Activated CD4-positive, alpha-beta T cell treated with anti-CD3 and anti-CD28 coated beads for 36 hours (primary cell): ENCODE measurements at regions not wholly inside any gene's neighbourhood (a gene's known extent, or its start where the extent isn't known, plus 50 kb on each side); places are given as distances from the start of the nearest gene placed in this dataset.

Experiments
- ATAC-seq: fragments of 200-7000 bp; cut with Tn5 transposase; one replicate; pipeline ENCODE4 v1.10.0; 2021; ENCODE audit warnings: mild to moderate bottlenecking, moderate library complexity
- CTCF ChIA-PET: fragments of 350-600 bp; sonication (Branson Sonifier 250); formaldehyde crosslinking; loops from one replicate; lab custom pipeline; 2021; ENCODE audit warnings: antibody characterized with exemption; lab: Charles Lee
- POLR2A ChIA-PET: fragments of 350-600 bp; sonication (Branson Sonifier 250); formaldehyde crosslinking; loops from one replicate; lab custom pipeline; 2021; ENCODE audit warnings: antibody characterized with exemption, inconsistent platforms; lab: Charles Lee
- DNase-seq: peaks from one replicate; pipeline ENCODE4 v3.0.0-alpha.2; 2020
- H3K27ac Mint-ChIP-seq: one replicate; pipeline ENCODE4 v1.8.0; 2021; ENCODE audit warnings: mixed read lengths
- H3K27me3 Mint-ChIP-seq: one replicate; pipeline ENCODE4 v1.8.0; 2021; ENCODE audit warnings: mixed read lengths
- H3K36me3 Mint-ChIP-seq: one replicate; pipeline ENCODE4 v1.8.0; 2021; ENCODE audit warnings: low read depth, mixed read lengths
- H3K4me1 Mint-ChIP-seq: one replicate; pipeline ENCODE4 v1.8.0; 2021; ENCODE audit warnings: mixed read lengths
- H3K4me3 Mint-ChIP-seq: one replicate; pipeline ENCODE4 v1.8.0; 2021; ENCODE audit warnings: mild to moderate bottlenecking, moderate library complexity, mixed read lengths
- H3K9me3 Mint-ChIP-seq: one replicate; pipeline ENCODE4 v1.8.0; 2021; ENCODE audit warnings: low read depth, mixed read lengths
- intact Hi-C, 2 experiments: fragments of 100-400 bp; cut with DNase I in 1 of 2; cut with micrococcal nuclease in 1 of 2; formaldehyde crosslinking; loops; one replicate each; pipeline versions ENCODE4 v1.14.2 to v1.15.1; 2022 to 2024; cut with DNase I, micrococcal nuclease

DNA sequence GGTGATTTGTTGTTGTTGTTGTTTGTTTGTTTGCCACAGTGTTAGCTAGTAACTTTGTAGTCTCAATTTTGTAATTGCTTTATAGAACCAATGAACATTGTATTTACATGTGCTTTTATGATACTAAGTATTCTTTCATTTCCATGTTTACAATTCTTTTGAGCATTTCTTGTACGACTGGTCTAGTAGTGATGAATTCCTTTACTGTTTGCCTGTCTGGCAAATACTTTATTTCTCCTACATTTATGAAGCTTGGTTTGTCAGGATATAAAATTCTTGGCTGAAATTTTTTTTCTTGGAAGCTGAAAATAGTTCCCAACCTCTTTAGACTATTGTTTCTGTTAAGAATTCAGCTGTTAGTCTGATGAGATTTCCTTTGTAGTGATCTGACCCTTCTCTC, 55.6 kb upstream of the SNCAIP start:
- H3K4me3 Mint-ChIP-seq: no peak overlapping the region
- no peaks in the 10 kb centered on the region for H3K36me3 Mint-ChIP-seq
- CTCF ChIA-PET: no interaction called here
- peaks cover 22% of the 10 kb centered on the region for H3K9me3 Mint-ChIP-seq
- H3K4me1 Mint-ChIP-seq: no peaks in the 10 kb centered on the region
- H3K27ac Mint-ChIP-seq: no peak overlapping the region
- no peaks in the 10 kb centered on the region for H3K27me3 Mint-ChIP-seq
- POLR2A ChIA-PET: no interaction called here
- ATAC-seq (no peak), DNase-seq (no peak)
- intact Hi-C loops: no loop called here

DNA sequence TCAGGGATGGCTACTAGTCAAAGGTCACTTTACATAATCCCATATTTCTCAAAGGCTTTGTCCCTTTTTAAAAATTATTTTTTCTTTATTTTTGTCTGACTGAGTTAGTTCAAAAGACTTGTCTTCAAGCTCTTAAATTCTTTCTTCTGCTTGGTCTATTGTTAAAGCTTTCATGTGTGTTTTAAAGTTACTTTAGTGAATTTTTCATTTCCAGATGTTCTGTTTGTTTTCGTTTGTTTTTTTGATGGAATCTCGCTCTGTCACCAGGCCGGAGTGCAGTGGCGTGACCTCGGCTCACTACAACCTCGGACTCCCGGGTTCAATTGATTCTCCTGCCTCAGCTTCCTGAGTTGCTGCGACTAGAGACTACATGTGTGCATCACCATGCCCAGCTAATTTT, 55.0 kb upstream of the SNCAIP start:
- no peaks in the 10 kb centered on the region for H3K4me1 Mint-ChIP-seq
- H3K4me3 Mint-ChIP-seq: no peak overlapping the region
- peaks cover 22% of the 10 kb centered on the region for H3K9me3 Mint-ChIP-seq
- DNase-seq (no peak), ATAC-seq (no peak)
- no peaks in the 10 kb centered on the region for H3K36me3 Mint-ChIP-seq
- intact Hi-C loops: no loop called here
- H3K27ac Mint-ChIP-seq: no peak overlapping the region
- no peaks in the 10 kb centered on the region for H3K27me3 Mint-ChIP-seq
- ChIA-PET POLR2A (no interaction called here), CTCF (no interaction called here)

DNA sequence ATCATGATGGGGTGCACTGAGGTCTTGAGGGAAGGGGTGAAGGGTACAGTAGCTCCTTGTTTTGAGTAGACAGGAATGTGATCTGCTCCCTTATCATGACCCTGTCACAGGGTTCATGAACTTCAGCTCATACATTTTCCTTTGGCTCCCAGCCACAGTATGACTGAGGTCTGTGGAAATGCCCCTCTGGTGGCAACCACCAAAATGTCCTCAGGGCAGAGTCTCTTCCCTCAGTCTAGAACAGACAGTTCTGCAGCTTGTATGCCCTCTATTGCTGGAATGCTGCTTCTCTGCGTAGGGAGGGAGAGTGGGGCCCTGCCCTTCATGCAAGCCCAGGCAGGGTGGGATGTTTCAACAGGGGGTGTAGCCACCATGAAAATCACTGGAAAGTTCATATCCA, 53.8 kb upstream of the SNCAIP start:
- ATAC-seq (no peak), DNase-seq (no peak)
- Mint-ChIP-seq H3K4me3 (no peak overlapping the region), H3K4me1 (no peaks in the 10 kb centered on the region), H3K9me3 (peaks cover 22% of the 10 kb centered on the region), H3K27ac (no peak overlapping the region), H3K36me3 (no peaks in the 10 kb centered on the region), H3K27me3 (no peaks in the 10 kb centered on the region)
- intact Hi-C loops: no loop called here
- ChIA-PET CTCF (no interaction called here), POLR2A (no interaction called here)

DNA sequence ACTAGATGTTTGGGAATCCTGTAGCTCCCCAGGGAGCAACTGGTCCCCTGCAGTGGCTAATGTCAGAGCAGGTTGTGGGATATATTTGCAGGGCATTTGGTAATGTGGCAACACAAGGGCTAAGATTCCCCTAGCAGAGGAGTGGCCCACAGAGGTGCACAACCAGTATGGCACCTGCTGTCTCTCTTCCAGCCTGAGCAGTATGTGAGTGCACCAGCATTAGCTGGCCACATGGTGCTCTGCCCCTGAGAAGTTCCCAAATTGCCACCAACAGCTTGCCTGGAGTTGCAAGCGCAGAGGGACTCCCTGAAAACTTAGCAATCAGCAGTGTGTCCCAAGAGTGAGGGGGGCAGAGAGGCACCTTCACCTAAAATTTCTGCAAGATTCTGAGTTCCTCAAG, 53.2 kb upstream of the SNCAIP start:
- intact Hi-C loops: no loop called here
- H3K27ac Mint-ChIP-seq: no peak overlapping the region
- ATAC-seq: no peak

DNA sequence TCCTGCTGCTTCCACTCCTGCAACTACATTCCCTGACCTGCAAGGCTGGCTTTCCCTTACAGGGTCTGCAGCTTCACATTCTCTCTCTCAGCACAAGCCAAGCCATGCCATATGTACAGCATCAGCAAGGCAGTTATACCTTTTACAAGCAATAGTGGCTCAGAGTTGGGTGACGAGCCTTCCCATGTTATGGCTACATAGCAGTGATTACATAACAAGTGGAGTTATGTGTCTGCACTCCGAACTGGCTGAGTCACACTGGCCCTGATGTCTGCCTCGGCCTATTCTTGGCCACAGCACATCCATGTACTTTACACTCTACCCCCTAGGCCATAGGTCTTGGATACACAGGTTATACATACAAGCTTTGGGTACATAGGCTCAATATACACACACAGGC, 52.0 kb upstream of the SNCAIP start:
- ATAC-seq (no peak), DNase-seq (no peak)
- no peak overlapping the region for H3K4me3 Mint-ChIP-seq
- no peaks in the 10 kb centered on the region for H3K27me3 Mint-ChIP-seq
- CTCF ChIA-PET: no interaction called here
- H3K27ac Mint-ChIP-seq: no peak overlapping the region
- no peaks in the 10 kb centered on the region for H3K4me1 Mint-ChIP-seq
- H3K36me3 Mint-ChIP-seq: no peaks in the 10 kb centered on the region
- peaks cover 19% of the 10 kb centered on the region for H3K9me3 Mint-ChIP-seq
- intact Hi-C loops: no loop called here
- POLR2A ChIA-PET: no interaction called here

More for the DNA sequence above, 53.2 kb upstream of the SNCAIP start:
- ChIA-PET POLR2A (no interaction called here), CTCF (no interaction called here)
- H3K4me1 Mint-ChIP-seq: no peaks in the 10 kb centered on the region
- peaks cover 22% of the 10 kb centered on the region for H3K9me3 Mint-ChIP-seq
- H3K4me3 Mint-ChIP-seq: no peak overlapping the region
- H3K27me3 Mint-ChIP-seq: no peaks in the 10 kb centered on the region
- no peaks in the 10 kb centered on the region for H3K36me3 Mint-ChIP-seq
- no peak for DNase-seq

DNA sequence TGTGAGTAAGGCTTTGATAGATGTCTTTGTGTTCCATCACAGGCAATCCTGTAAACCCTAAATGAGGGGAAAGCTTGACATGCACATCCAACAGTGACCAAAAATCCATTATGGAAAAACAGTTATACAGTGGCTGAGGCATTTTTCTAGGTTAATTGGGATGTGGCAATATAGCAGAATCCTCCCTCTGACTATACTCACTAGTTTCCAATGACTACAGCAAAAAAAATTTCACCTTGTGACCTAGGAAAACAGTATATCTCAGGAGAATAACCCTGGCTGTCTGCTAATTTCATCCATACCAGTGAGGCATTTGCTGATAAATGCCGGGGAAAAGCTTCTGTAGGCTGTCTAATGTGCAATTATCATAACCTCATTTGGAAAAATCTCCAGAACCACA, 49.9 kb upstream of the SNCAIP start:
- Mint-ChIP-seq H3K27ac (no peak overlapping the region), H3K4me1 (no peaks in the 10 kb centered on the region), H3K27me3 (no peaks in the 10 kb centered on the region), H3K36me3 (no peaks in the 10 kb centered on the region), H3K9me3 (peaks cover 10% of the 10 kb centered on the region), H3K4me3 (no peak overlapping the region)
- DNase-seq: no peak
- ATAC-seq: no peak
- ChIA-PET POLR2A (interaction anchor here (0.6 kb wide), 1 partner anchor 38 kb away, joined by 6 read pairs; no protein-coding TSS in a partner anchor), CTCF (interaction anchor here (1.0 kb wide), 1 partner anchor 345 kb away, joined by 3 read pairs; no protein-coding TSS in a partner anchor)
- intact Hi-C loops: no loop called here
